Fibroblast of villous mesenchyme (primary cell): ENCODE measurements at regions not wholly inside any gene's neighbourhood (a gene's known extent, or its start where the extent isn't known, plus 50 kb on each side); places are given as distances from the start of the nearest gene placed in this dataset.

Source experiments
- DNase-seq: peaks from one replicate; pipeline ENCODE4 v3.0.0-alpha.2; 2010; ENCODE audit warnings: low read depth
- H3K4me3 ChIP-seq: 2 replicates; pipeline ENCODE4 v1.5.1; 2011; ENCODE audit warnings: low read depth, mild to moderate bottlenecking, low read length
- TF ChIP-seq, protein P1 (sequence below): IDR thresholded peaks from 2 replicates; pipeline ENCODE4 v1.5.1; 2012; ENCODE audit warnings: low read depth, mild to moderate bottlenecking, low read length; ENCODE audit not compliant: insufficient read depth

DNA sequence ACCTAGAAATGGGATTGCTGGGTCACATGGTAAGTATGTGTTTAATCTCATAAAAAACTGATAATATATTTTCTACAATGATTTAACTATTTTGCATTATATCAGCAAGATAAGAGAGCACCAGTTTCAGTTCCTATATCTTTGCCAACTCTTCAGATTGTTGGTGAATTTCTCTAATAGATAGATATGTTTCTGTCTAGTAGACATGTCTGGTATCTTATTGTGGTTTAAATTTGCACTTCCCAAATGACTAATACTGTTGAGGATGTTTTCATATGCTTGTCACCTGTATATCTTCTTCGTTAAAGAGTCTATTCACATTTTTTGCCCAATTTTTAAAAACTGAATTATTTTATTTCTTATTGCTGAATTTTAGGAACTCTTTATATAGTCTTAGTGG is 113.8 kb upstream of the UXS1 start:
- TF ChIP-seq, protein P1, sequence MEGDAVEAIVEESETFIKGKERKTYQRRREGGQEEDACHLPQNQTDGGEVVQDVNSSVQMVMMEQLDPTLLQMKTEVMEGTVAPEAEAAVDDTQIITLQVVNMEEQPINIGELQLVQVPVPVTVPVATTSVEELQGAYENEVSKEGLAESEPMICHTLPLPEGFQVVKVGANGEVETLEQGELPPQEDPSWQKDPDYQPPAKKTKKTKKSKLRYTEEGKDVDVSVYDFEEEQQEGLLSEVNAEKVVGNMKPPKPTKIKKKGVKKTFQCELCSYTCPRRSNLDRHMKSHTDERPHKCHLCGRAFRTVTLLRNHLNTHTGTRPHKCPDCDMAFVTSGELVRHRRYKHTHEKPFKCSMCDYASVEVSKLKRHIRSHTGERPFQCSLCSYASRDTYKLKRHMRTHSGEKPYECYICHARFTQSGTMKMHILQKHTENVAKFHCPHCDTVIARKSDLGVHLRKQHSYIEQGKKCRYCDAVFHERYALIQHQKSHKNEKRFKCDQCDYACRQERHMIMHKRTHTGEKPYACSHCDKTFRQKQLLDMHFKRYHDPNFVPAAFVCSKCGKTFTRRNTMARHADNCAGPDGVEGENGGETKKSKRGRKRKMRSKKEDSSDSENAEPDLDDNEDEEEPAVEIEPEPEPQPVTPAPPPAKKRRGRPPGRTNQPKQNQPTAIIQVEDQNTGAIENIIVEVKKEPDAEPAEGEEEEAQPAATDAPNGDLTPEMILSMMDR: no peak
- DNase-seq: no peak
- no peak overlapping the region for H3K4me3 ChIP-seq

DNA sequence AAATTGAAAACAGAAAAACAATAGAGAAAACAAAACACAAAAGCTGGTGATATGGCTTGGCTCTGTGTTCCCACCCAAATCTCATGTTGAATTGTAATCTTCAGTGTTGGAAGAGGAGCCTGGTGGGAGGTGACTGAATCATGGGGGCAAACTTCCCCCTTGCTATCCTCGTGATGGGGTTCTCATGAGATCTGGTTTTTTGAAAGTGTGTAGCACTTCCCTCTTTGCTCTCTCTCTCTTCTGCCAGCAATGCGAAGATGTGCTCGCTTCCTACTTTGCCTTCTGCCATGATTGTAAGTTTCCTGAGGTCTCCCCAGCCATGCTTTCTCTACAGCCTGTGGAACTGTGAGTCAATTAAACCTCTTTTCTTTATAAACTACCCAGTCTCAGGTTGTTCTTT is 112.3 kb upstream of the UXS1 start:
- no peak for DNase-seq
- no peak overlapping the region for H3K4me3 ChIP-seq
- TF ChIP-seq, protein P1: no peak

DNA sequence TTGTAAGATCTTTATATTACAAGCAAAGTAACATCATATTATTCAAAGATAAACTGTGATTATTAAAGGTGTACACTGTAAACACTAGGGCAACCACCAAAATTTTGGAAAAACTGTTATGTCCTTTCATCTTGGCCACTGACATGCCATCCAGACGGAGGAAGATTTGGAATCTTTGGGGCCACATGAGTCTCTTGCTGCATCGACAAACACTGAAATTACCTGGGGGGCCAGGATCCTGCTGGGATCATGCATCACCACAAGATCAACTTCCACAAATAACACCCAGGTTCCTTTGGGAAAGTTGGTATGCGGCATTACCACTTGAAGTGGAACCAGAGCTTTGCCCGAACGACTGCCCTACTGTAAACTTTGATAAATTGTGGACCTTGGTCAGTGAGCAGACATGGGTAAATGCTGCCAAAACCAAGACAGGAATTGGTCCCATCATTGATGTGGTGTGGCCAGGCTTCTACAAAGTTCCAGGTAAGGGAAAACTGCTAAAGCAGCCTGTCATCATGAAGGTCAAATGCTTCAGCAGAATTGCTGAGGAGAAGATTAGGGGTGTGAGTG is 110.6 kb upstream of the UXS1 start:
- DNase-seq: no peak
- TF ChIP-seq, protein P1: no peak

DNA sequence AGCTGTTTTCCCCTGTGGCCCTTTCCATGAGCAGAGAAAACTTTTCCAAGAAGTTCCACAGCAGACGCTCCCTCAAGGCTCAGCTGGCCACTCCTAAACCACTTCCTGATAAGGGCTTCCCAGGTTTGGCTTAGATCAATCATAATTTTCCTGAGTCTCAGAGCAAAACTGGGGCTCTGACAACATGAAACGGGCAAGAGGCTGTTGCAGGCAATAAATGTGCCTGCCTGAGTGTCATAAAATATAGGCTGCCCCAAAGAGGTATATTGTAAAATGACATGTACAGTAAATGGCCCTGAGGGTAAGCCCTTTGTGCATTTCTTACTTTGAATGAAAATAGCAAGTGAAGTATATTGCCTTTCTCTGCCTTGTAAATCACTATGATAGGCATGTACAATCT is 105.6 kb upstream of the UXS1 start:
- no peak overlapping the region for H3K4me3 ChIP-seq
- TF ChIP-seq, protein P1: no peak
- no peak for DNase-seq

More for the DNA sequence above, 110.6 kb upstream of the UXS1 start:
- H3K4me3 ChIP-seq: no peak overlapping the region

DNA sequence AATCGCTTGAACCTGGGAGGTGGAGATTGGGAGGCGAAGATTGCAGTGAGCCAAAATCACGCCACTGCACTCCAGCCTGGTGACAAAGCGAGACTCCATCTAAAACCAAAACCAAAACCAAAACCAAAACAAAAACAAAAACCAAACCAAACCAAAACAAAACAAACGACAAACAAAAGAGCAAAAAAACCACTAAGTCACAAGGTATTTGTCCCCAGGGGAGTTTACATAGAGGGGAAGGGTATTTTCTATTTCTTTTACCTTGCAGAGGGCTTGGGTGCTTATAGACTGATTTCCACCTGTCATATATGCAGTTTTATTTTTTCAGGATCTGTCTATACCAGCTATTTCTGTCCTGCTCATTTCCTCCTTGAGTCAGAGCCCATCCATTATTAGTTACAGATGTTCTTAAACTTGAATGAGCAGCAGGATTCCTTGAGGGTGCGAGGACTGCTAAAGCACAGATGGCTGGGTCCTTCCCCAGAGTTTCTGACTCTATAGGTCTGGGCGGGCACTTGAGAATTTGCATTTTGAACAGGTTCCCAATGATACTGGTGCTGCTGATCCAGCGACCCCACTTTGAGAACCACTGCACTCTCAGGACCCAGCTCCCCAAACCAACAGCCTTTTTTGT is 102.2 kb upstream of the UXS1 start:
- DNase-seq: peak; percentile 17
- H3K4me3 ChIP-seq: no peak overlapping the region
- TF ChIP-seq, protein P1: no peak

DNA sequence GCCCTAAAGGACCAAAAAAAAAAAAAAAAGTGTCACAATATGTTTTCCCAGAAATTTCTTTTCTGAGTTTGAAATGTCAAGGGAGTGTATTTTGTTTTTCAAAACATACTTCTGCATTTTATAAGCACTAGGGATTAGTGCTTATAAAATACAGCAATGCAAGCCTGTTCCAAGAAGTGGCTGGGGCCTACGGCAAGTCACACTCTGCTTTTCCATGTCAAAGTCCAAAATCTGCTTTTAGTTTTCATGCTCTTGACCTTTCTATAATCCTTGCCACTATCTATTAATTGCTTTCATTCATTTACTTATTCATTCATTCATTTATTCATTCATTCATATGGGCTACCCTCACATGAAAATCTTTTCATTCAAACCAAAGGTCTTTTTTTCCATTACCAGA is 100.1 kb upstream of the UXS1 start:
- H3K4me3 ChIP-seq: no peak overlapping the region
- TF ChIP-seq, protein P1: no peak
- DNase-seq: peak; percentile 20

DNA sequence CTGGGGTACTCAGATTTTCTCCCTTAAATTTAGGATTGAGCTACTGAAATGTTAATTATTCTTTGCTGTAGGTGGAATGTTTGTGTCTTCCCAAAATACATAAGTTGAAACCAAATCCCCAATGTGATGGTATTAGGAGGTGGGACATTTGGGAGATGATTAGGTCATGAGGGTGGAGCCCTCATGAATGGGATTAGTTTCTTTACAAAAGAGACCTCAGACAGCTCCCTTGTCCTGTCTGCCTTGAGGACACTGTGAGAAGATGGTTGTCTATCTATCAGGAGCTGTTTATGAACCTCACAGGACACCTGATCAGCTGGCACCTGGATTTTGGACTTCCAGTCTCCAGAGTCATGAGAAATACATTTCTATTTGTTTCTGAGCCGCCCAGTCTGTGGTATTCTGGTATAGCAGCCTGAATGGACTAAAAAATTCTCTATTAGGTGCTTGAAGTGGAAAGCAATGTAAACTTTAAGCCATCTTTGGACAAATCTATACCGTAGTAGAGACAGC is 99.2 kb upstream of the UXS1 start:
- no peak overlapping the region for H3K4me3 ChIP-seq
- TF ChIP-seq, protein P1: no peak
- no peak for DNase-seq
